LNCaP clone FGC (cell line): ENCODE measurements at regions not wholly inside any gene's neighbourhood (a gene's known extent, or its start where the extent isn't known, plus 50 kb on each side); places are given as distances from the start of the nearest gene placed in this dataset.
A peak's percentile ranks its signal among the peaks of the same experiment; 100 is the strongest.

Experiments used
- DNase-seq: peaks from one replicate; pipeline ENCODE4 v3.0.0-alpha.2; 2011; ENCODE audit warnings: low read depth
- H3K4me3 ChIP-seq: 2 replicates; pipeline ENCODE4 v1.5.1; 2011; ENCODE audit warnings: mild to moderate bottlenecking, low read depth, low read length, control low read depth
- TF ChIP-seq, protein P1 (sequence below): IDR thresholded peaks from 2 replicates; pipeline ENCODE4 v1.5.1; 2012; ENCODE audit warnings: mild to moderate bottlenecking; ENCODE audit not compliant: control insufficient read depth, insufficient read depth; ENCODE audit errors: extremely low read depth

DNA sequence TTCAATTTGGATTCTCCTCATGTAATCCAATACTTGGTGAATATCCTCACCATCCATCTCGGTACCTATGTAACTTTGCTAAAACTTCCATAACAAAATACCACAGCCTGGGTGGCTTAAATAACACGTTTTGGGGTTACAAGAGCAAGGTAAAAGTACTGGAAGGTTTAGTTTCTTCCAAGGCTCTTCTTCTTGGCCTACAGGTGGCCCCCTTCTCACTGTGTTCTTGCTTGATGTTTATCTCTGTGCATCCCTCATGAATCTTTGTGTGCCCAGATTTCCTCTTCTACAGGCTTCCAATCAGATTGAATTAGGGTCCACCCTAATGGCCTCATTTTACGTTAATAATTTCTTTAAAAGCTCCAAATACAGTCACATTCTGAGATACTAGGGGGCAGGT lies 163.3 kb upstream of the HCRTR2 start:
- no peak for DNase-seq
- no peak overlapping the region for H3K4me3 ChIP-seq
- TF ChIP-seq, protein P1, sequence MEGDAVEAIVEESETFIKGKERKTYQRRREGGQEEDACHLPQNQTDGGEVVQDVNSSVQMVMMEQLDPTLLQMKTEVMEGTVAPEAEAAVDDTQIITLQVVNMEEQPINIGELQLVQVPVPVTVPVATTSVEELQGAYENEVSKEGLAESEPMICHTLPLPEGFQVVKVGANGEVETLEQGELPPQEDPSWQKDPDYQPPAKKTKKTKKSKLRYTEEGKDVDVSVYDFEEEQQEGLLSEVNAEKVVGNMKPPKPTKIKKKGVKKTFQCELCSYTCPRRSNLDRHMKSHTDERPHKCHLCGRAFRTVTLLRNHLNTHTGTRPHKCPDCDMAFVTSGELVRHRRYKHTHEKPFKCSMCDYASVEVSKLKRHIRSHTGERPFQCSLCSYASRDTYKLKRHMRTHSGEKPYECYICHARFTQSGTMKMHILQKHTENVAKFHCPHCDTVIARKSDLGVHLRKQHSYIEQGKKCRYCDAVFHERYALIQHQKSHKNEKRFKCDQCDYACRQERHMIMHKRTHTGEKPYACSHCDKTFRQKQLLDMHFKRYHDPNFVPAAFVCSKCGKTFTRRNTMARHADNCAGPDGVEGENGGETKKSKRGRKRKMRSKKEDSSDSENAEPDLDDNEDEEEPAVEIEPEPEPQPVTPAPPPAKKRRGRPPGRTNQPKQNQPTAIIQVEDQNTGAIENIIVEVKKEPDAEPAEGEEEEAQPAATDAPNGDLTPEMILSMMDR, result 0 out of 2 replicates have a peak, but pooled peaks have one; percentile 14

DNA sequence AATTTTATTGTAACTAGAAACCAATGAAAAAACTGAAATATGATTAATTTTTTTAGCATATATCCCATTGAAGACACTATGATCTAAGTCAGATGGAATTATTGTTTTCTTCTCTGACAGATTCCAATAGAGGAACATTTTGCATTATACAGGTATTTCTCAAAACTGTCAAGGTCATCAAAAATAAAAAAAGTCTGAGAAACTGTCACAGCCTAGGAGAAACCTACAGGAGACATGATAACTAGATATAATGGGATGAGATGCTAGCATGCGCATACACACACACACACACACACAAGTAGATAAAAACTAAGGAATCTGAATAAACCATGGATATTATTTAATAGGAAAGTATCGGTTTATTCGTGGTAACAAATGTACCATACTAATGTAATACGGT lies 161.9 kb upstream of the HCRTR2 start:
- TF ChIP-seq, protein P1, result no peak
- H3K4me3 ChIP-seq, result no peak overlapping the region
- DNase-seq, result no peak

GRCh38 chr6:55014321-55015088 lies 159.8 kb upstream of the HCRTR2 start:
- no peak overlapping the region for H3K4me3 ChIP-seq
- TF ChIP-seq, protein P1, result no peak
- no peak for DNase-seq

GRCh38 chr6:55016261-55016660 lies 158.1 kb upstream of the HCRTR2 start:
- TF ChIP-seq, protein P1, result no peak
- H3K4me3 ChIP-seq, result no peak overlapping the region
- DNase-seq, result no peak

DNA sequence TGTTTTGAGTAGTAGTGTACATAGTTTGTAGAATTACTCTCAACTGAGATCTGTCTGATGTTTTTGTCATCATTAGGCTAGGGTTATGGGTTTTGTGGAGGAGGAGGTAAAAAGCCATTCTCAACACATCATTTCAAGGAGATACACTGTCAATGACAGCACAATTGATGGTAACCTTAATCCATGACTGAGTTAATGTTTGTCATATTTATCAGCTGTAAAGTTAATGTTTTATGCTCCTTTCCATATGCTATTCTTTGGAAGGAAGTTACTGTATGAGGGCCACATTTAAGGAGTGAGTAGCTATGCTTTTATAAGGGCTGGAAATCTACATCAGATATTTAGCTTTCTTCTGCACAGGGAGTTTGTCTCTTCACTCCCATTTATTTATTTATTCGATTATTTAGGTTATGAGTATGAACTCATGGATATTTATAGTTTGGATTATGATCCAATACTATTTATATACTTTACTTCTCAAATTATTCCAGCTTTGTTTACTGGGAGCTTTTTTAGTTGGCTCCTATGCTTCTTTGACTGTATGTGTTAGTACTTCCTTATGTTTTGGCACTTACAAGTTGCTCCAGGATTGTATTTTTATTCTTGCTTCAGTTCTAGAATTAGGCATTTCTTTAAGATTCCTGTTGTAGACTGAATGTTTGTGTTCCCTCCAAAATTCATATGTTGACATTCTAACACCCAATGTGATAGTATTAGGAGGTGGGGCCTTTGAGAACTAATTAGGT lies 156.6 kb upstream of the HCRTR2 start:
- H3K4me3 ChIP-seq, result no peak overlapping the region
- TF ChIP-seq, protein P1, result no peak
- no peak for DNase-seq

DNA sequence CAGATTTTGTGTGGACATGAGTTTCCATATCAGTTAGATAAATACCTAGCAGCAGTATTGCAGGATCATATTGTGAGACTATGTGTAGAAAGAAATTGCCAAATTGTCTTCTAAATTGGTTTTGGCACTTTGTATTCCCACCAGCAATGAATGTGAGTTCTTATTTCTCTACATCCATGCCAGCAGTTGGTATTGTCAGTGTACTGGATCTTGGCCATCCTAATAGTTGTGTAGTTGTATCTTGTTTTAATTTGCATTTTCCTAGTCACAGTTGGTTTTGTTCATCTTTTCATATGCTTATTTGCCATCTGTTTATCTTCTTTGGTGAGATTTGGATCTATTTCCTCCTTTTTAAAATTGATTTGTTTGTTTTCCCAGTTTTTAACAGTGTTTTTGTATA lies 154.7 kb upstream of the HCRTR2 start:
- TF ChIP-seq, protein P1, result no peak
- DNase-seq, result no peak

More for the DNA sequence above, 154.7 kb upstream of the HCRTR2 start:
- H3K4me3 ChIP-seq, result no peak overlapping the region
